ENCODE measurements at regions not wholly inside any gene's neighbourhood (a gene's known extent, or its start where the extent isn't known, plus 50 kb on each side); places are given as distances from the start of the nearest gene placed in this dataset.

- H3K4me3 ChIP-seq (ENCODE audit: low read depth, low read length): no peak overlapping the region
- TF ChIP-seq CTCF (IDR thresholded peaks at IDR 0.05; ENCODE audit: low read depth, low read length): no peak
Observed at GRCh38 chr2:215517391-215517790, 81.5 kb upstream of the FN1 start.

GRCh38 chr2:215514516-215514915 is 78.6 kb upstream of the FN1 start:
- no peak overlapping the region for H3K4me3 ChIP-seq (ENCODE audit: low read depth, low read length)
- no peak for TF ChIP-seq CTCF (IDR thresholded peaks at IDR 0.05; ENCODE audit: low read depth, low read length)

GRCh38 chr2:215511454-215512346 is 75.8 kb upstream of the FN1 start:
- no peak overlapping the region for H3K4me3 ChIP-seq (ENCODE audit: low read depth, low read length)
- no peak for TF ChIP-seq CTCF (IDR thresholded peaks at IDR 0.05; ENCODE audit: low read depth, low read length)

- no peak for TF ChIP-seq CTCF (IDR thresholded peaks at IDR 0.05; ENCODE audit: low read depth, low read length)
- H3K4me3 ChIP-seq (ENCODE audit: low read depth, low read length): no peak overlapping the region
Observed at GRCh38 chr2:215507836-215508235, 72.0 kb upstream of the FN1 start.

- no peak overlapping the region for H3K4me3 ChIP-seq (ENCODE audit: low read depth, low read length)
- TF ChIP-seq CTCF (IDR thresholded peaks at IDR 0.05; ENCODE audit: low read depth, low read length): no peak
Observed at GRCh38 chr2:215507136-215507535, 71.3 kb upstream of the FN1 start.

- H3K4me3 ChIP-seq (ENCODE audit: low read depth, low read length): no peak overlapping the region
- no peak for TF ChIP-seq CTCF (IDR thresholded peaks at IDR 0.05; ENCODE audit: low read depth, low read length)
Observed at GRCh38 chr2:215506604-215506990, 70.7 kb upstream of the FN1 start.

GRCh38 chr2:215505044-215505786 is 69.3 kb upstream of the FN1 start:
- no peak for TF ChIP-seq CTCF (IDR thresholded peaks at IDR 0.05; ENCODE audit: low read depth, low read length)
- H3K4me3 ChIP-seq (ENCODE audit: low read depth, low read length): no peak overlapping the region

All from WI38 (cell line).